SK-N-SH treated with all-trans-retinoic acid at 6 μM for 48 hours (cell line): ENCODE measurements at regions not wholly inside any gene's neighbourhood (a gene's known extent, or its start where the extent isn't known, plus 50 kb on each side); places are given as distances from the start of the nearest gene placed in this dataset.

Experiments used
- ARNTL ChIP-seq: fragments of 450-650 bp; formaldehyde crosslinking; IDR thresholded peaks from 2 replicates; pipeline ENCODE4 v1.5.0; 2020; ENCODE audit warnings: low read depth, mild to moderate bottlenecking, moderate library complexity, borderline replicate concordance
- RARB ChIP-seq: fragments of 250-450 bp; sonication (Bioruptor Pico); IDR thresholded peaks from 2 replicates; pipeline ENCODE4 v1.8.0; 2021; ENCODE audit warnings: mild to moderate bottlenecking, moderate library complexity

- TF ChIP-seq ARNTL (CRISPR knock-in tag) (no peak), RARB (CRISPR knock-in tag) (no peak)
These were observed 284.5 kb downstream of the CBLN1 start for GRCh38 chr16:48997081-48997615.
